ENCODE measurements at regions not wholly inside any gene's neighbourhood (a gene's known extent, or its start where the extent isn't known, plus 50 kb on each side); places are given as distances from the start of the nearest gene placed in this dataset.

DNA sequence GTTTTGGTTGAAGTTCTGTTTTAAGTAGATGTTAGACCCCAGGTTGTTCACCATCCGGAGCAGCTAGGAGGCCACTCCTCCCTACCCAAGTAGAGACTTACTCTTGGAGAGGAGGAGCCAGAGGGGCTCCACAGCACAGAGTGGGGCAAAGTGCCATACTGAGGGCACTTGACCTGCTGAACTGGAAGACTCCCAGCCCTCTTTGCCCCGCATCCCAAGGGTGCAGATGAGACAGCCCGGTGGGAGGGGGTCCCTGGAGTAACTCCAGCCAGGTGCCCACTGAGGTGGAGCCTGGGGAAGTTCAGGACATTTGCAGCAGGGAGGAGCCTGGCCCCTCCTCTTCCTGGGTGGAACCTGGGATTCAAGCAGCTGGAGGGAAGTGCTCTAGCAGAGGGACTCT lies 102.1 kb upstream of the GPR6 start:
- TF ChIP-seq CTCF (IDR thresholded peaks at IDR 0.05; ENCODE audit: low read depth, low read length, missing input control) (no peak), REST (IDR thresholded peaks at IDR 0.05) (no peak)

Data from liver (tissue), 2 donors.